Hepatocyte (in vitro differentiated cells): ENCODE measurements at regions not wholly inside any gene's neighbourhood (a gene's known extent, or its start where the extent isn't known, plus 50 kb on each side); places are given as distances from the start of the nearest gene placed in this dataset.

Source experiments
- CTCF ChIP-seq: fragments of 200-600 bp; sonication (generic); IDR thresholded peaks from 2 replicates; pipeline ENCODE4 v1.5.1; 2016; ENCODE audit warnings: antibody characterized with exemption, mild to moderate bottlenecking; ENCODE audit not compliant: poor library complexity
- EZH2 ChIP-seq: fragments of 200-600 bp; sonication (generic); IDR thresholded peaks from 2 replicates; pipeline ENCODE4 v1.6.1; 2016; ENCODE audit warnings: antibody characterized with exemption, mild to moderate bottlenecking, borderline replicate concordance

GRCh38 chr5:39560726-39561125, 135.9 kb upstream of the DAB2 start:
- TF ChIP-seq CTCF: no peak
- no peak for TF ChIP-seq EZH2
